GM13976 (cell line): ENCODE measurements at regions not wholly inside any gene's neighbourhood (a gene's known extent, or its start where the extent isn't known, plus 50 kb on each side); places are given as distances from the start of the nearest gene placed in this dataset.

Experiments
- DNase-seq: peaks from one replicate; pipeline ENCODE4 v3.0.0; 2012; ENCODE audit warnings: low spot score
- in situ Hi-C: fragments of 300-500 bp; cut with MboI; formaldehyde crosslinking; loops from one replicate; pipeline ENCODE4 v1.12.0; 2022; ENCODE audit warnings: low sequenced_read_pairs, mixed read lengths, inconsistent platforms; ENCODE audit not compliant: unreplicated experiment
- TF ChIP-seq, protein P1 (sequence below): IDR thresholded peaks from 2 replicates; pipeline ENCODE4 v1.5.1; 2012; ENCODE audit warnings: borderline replicate concordance, mild to moderate bottlenecking; ENCODE audit not compliant: insufficient read depth; ENCODE audit errors: extremely low read depth, missing control alignments, control extremely low read depth

DNA sequence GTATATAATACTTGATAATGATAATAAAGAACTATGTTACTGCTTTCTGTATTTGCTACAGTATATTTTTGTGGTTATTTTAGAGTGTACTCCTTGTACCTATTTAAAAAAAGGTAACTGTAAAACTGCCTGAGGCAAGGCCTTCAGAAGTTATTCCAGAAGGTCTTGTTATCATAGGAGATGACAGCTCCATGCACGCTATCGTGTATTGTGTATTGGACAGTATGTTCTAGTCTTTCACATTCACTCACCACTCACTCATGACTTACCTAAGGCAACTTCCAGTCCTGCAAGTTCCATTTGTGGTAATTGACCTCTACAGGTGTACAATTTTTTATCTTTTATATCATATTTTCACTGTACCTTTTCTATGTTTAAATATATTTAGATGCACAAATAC is 100.7 kb downstream of the ARL4A start:
- in situ Hi-C loops: no loop called here
- DNase-seq: no peak
- TF ChIP-seq, protein P1, sequence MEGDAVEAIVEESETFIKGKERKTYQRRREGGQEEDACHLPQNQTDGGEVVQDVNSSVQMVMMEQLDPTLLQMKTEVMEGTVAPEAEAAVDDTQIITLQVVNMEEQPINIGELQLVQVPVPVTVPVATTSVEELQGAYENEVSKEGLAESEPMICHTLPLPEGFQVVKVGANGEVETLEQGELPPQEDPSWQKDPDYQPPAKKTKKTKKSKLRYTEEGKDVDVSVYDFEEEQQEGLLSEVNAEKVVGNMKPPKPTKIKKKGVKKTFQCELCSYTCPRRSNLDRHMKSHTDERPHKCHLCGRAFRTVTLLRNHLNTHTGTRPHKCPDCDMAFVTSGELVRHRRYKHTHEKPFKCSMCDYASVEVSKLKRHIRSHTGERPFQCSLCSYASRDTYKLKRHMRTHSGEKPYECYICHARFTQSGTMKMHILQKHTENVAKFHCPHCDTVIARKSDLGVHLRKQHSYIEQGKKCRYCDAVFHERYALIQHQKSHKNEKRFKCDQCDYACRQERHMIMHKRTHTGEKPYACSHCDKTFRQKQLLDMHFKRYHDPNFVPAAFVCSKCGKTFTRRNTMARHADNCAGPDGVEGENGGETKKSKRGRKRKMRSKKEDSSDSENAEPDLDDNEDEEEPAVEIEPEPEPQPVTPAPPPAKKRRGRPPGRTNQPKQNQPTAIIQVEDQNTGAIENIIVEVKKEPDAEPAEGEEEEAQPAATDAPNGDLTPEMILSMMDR: no peak

DNA sequence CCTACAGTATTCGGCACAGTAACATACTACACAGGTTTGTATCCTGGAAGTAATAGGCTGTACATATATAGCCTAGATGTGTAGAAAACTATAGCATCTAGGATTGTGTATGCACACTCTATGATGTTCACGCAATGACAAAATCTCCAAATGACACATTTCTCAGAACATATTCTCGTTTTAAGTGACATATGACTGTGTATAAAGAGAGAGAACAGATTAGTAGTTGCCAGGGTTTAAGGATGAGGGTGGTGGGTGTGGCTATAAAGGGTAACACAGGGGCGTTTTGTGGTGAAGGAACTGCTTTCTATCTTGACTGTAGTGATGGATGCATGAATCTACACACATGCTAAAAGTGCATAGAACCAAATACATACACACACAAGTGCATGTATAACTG is 101.2 kb downstream of the ARL4A start:
- in situ Hi-C loops: no loop called here
- TF ChIP-seq, protein P1: no peak
- DNase-seq: no peak

DNA sequence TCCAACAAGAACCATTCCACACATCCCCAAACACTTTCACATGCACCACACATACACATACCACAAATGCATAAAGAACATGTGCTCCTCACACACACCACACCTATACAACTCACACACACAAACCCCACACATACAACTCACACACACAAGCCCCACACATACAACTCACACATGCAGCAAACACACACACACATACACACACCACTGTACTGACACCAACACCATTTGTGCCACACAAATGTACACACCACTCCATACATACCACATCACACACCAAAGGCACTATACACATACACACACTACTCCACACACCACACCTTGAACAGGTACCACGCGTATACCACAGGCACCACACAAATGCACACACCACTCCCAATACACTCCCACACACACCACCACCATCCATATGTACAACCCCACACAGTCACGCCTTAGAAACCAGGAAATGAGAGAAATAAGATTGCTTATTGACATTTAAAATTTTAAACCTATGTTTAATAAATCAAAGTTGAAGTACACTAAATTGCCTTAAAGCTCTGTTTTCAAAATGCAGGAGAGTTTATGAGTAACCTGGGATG is 107.4 kb downstream of the ARL4A start:
- in situ Hi-C loops: no loop called here
- TF ChIP-seq, protein P1: no peak

DNA sequence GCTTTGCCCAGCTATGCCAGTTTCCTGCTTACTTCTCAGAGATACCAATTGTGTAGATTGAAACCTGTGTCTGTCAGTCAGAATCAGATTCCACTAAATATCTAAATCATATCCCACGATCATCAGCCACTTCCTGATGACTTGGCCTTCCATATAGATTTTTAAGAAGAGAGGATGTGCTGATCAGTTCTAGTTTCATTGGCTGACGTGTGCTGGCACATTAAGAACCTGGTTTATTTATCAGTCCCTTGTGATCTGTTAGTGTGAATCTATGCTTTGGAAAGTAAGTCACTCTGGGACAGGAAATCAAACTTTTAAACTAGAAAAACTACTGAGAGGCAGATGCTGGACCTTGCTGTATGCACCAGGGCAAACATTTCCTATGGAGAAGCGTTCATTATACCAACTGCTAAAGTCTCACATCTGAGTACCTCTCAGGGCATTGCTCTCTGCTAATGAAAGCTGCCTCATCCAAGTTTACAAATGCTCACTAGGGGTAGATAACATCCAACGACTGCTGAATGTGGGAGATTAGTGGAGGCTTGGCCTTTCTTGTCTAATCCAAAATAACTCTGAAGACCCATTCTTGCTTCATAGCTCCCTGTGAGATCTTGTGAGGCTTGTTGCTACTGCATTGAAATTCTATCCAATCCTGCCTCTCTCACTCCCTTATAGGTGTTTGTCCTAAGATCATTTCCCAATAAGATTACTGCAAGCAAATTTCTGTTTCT is 109.1 kb downstream of the ARL4A start:
- TF ChIP-seq, protein P1: no peak
- in situ Hi-C loops: no loop called here
- DNase-seq: no peak

More for the DNA sequence above, 107.4 kb downstream of the ARL4A start:
- DNase-seq: no peak

DNA sequence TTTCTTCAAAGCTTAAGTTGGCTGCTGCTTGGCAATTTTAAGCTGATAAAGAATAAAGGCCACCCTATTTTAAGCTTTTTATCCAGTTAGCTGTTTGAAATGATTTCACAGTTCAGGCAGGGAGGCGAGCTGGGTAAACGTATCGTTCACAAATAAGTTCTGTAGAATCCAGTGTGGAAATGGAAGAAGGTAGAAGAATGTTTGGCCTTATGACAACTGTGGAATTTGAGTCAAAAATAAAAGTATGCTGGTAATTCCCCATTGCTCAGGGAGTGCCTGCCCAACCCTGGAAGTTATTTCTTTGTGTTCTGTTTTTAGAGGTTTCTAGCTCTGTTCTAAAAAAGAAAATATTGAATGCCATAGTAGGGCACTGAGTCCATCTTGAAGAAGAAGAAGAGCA is 113.1 kb downstream of the ARL4A start:
- in situ Hi-C loops: no loop called here
- no peak for DNase-seq
- TF ChIP-seq, protein P1: no peak

DNA sequence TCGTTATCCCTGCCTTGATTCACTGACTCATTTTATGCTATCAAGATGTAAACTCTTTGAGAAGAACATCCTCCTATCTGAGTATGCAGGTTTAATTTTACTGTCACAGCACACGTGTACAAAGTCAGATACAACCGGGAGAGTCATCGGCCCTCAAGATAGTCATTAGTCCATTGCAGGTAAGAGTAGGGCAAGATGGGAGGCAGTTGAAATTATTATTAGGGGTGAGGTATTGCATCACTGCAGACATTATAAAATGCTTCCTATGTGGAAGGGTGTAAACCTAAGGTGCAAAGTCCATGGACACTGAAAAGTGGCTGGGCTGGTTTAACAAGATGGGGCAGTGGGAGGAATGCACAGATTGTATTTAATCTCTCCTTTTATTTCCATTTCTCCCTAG is 113.7 kb downstream of the ARL4A start:
- in situ Hi-C loops: no loop called here
- DNase-seq: no peak
- TF ChIP-seq, protein P1: no peak
